ENCODE measurements at regions not wholly inside any gene's neighbourhood (a gene's known extent, or its start where the extent isn't known, plus 50 kb on each side); places are given as distances from the start of the nearest gene placed in this dataset.

DNA sequence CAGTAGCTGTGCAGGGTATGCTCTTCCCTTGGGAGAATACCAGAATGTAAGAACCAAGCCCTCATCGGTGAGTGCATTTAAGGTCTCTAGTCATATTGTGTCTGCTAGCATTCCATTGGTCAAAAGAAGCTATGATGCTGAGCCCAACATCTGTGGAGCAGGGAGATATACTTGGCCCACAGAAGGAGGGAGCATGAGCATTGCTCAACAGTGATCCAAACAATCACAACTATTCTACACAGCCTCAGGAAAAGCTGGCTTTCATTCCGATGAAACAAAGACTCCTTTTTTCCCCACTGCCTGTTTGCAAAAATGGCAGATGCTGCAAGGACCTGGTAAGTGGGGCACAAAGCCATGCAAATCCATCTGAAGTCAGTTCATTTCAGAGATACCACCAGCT lies 80.6 kb upstream of the DHX15 start:
- no peak overlapping the region for H3K4me3 ChIP-seq
- H3K27ac ChIP-seq: no peak overlapping the region
- no peaks in the 10 kb centered on the region for H3K27me3 ChIP-seq
- DNase-seq (no peak), FAIRE-seq (no peak), ATAC-seq (peak in 2 of 4 donors; percentile 27 to 41)
- intact Hi-C loops (cut with DNase I): no loop called here
- no peaks in the 10 kb centered on the region for H3K4me1 ChIP-seq
- no peaks in the 10 kb centered on the region for H3K9me3 ChIP-seq
- TF ChIP-seq, protein P1, sequence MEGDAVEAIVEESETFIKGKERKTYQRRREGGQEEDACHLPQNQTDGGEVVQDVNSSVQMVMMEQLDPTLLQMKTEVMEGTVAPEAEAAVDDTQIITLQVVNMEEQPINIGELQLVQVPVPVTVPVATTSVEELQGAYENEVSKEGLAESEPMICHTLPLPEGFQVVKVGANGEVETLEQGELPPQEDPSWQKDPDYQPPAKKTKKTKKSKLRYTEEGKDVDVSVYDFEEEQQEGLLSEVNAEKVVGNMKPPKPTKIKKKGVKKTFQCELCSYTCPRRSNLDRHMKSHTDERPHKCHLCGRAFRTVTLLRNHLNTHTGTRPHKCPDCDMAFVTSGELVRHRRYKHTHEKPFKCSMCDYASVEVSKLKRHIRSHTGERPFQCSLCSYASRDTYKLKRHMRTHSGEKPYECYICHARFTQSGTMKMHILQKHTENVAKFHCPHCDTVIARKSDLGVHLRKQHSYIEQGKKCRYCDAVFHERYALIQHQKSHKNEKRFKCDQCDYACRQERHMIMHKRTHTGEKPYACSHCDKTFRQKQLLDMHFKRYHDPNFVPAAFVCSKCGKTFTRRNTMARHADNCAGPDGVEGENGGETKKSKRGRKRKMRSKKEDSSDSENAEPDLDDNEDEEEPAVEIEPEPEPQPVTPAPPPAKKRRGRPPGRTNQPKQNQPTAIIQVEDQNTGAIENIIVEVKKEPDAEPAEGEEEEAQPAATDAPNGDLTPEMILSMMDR (IDR thresholded peaks at IDR 0.05): no peak
- H3K36me3 ChIP-seq: no peaks in the 10 kb centered on the region
- WGBS, 2 donors: 46 to 48% methylated on average over 2 of the region's 2 CpGs

DNA sequence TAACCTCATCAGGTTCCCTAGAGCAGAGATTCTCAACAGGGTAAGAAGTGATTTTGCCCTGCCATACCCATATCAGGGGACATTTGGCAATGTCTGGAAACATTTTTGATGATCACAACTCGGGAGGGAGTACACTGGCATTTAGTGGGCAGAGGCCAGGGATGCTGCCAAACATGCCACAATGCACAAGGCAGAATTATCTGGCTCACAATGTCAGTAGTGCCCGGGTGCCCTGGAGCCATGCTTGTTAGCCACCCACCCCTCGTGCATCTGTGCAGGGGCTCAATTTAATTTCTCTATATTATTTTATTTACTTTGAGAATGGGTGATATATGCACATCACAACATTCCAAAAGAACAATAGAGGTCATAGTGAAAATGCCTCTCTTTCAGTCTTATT lies 82.0 kb upstream of the DHX15 start:
- H3K4me1 ChIP-seq: no peaks in the 10 kb centered on the region
- intact Hi-C loops (cut with DNase I): no loop called here
- DNase-seq (no peak), ATAC-seq (no peak), FAIRE-seq (no peak)
- H3K27ac ChIP-seq: no peak overlapping the region
- TF ChIP-seq, protein P1 (IDR thresholded peaks at IDR 0.05): no peak
- no peaks in the 10 kb centered on the region for H3K9me3 ChIP-seq
- H3K27me3 ChIP-seq: no peaks in the 10 kb centered on the region
- 74 to 85% methylated on average over 3 of the region's 3 CpGs for WGBS, 2 donors
- no peaks in the 10 kb centered on the region for H3K36me3 ChIP-seq
- no peak overlapping the region for H3K4me3 ChIP-seq

DNA sequence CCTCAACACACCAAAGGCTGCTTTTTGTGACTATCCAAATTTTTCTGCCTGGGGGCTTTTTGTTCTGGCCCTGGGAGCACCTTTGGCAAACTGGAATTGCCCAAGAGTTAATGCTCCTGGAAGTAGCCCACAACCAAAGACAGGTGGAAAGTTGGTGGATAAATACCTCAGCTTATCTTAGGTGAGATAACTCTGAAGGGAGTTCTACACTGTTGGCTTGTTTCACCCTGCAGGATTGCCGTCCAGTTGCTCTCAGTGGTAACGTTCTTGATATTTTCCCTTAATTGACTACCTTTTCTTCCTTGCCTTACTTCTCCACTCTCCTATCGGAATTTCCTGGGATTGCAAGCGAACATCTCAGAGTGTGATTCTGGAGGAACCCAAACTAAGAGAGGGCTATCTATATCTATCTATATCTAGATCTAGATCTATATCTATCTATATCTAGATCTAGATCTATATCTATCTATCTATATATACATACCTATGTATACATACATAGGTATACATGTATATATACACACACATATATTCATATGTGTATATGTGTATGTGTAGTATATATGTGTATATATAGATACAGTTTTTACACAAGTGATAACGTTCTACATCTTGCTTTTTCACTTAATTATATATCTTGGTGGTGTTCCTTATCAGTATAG lies 82.6 kb upstream of the DHX15 start:
- ATAC-seq (no peak), FAIRE-seq (peak; percentile 95), DNase-seq (no peak)
- 55 to 65% methylated on average over 5 of the region's 5 CpGs for WGBS, 2 donors
- H3K27me3 ChIP-seq: no peaks in the 10 kb centered on the region
- H3K4me1 ChIP-seq: no peaks in the 10 kb centered on the region
- no peak overlapping the region for H3K27ac ChIP-seq
- H3K36me3 ChIP-seq: no peaks in the 10 kb centered on the region
- H3K9me3 ChIP-seq: no peaks in the 10 kb centered on the region
- no peak overlapping the region for H3K4me3 ChIP-seq
- TF ChIP-seq, protein P1 (IDR thresholded peaks at IDR 0.05): no peak
- intact Hi-C loops (cut with DNase I): no loop called here

DNA sequence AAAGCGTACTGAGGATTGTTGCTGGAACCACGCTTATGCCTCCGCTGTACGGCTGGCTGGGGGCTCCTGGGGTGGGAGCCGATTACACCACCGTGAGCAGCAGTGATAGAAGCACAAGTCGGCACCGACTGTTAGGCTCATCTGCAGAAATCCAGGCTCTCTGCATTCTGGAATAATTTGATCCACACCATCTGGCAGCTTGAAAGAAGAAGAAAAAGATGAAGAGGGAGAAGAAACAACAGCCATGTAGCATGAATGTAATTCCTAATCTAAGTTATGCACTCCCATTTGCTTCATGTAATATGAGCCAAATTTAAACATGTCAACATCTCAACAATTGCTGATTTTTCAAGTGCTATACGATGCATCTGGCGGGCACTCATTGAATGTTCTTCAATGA lies 84.6 kb upstream of the DHX15 start:
- Histone ChIP-seq H3K4me3 (no peak overlapping the region), H3K9me3 (no peaks in the 10 kb centered on the region), H3K27me3 (no peaks in the 10 kb centered on the region), H3K4me1 (no peaks in the 10 kb centered on the region), H3K27ac (no peak overlapping the region), H3K36me3 (no peaks in the 10 kb centered on the region)
- intact Hi-C loops (cut with DNase I): no loop called here
- no peak for ATAC-seq
- TF ChIP-seq, protein P1 (IDR thresholded peaks at IDR 0.05): no peak
- DNase-seq: no peak
- WGBS, 2 donors: 80 to 86% methylated on average over 10 of the region's 10 CpGs
- no peak for FAIRE-seq

DNA sequence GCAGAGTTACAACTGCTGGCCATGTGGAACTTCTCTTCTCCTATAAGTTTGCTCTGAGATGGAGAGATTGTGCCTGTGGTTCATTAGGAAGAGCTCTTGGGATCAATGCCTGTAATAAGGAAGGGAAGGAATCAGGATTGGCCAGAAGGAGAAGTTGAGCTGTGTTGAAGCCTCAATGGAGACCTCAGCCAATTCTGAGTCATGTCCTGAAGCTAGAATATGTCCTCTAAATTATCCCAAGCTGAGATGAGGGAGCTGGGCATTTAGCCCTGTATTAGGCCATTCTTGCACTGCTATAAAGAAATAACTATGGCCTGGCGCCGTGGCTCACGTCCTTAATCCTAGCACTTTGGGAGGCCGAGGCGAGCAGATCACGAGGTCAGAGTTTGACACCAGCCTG lies 85.4 kb upstream of the DHX15 start:
- no peak for FAIRE-seq
- no peak for ATAC-seq
- H3K4me3 ChIP-seq: no peak overlapping the region
- H3K9me3 ChIP-seq: no peaks in the 10 kb centered on the region
- no peak overlapping the region for H3K27ac ChIP-seq
- intact Hi-C loops (cut with DNase I): no loop called here
- 90 to 95% methylated on average over 6 of the region's 6 CpGs for WGBS, 2 donors
- no peaks in the 10 kb centered on the region for H3K4me1 ChIP-seq
- TF ChIP-seq, protein P1 (IDR thresholded peaks at IDR 0.05): no peak
- no peaks in the 10 kb centered on the region for H3K27me3 ChIP-seq
- no peaks in the 10 kb centered on the region for H3K36me3 ChIP-seq
- no peak for DNase-seq

Data from pancreas (tissue), 10 donors.